ENCODE measurements at regions not wholly inside any gene's neighbourhood (a gene's known extent, or its start where the extent isn't known, plus 50 kb on each side); places are given as distances from the start of the nearest gene placed in this dataset.

DNA sequence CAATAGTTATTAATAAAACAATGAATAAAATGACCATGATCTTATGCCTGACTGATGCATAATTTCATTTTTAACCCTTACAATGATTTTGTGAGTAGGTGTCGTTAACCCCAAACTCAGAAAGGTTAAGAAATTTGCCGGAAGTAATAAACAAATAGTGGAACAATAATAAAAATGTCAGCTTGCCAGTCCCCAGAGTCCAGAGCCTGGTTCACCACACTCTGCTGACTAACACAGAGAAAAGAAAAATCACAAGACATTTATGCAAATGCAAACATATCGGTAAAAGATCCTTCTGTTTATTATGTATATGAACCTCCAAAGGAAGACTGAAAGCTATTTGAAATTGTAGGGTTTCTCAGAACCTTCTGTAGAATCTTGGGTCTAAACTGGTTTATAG lies 563.7 kb downstream of the EFNB2 start:
- H3K4me3 ChIP-seq (ENCODE audit: low read depth, low read length): no peak overlapping the region
- in situ Hi-C loops (cut with HindIII; ENCODE audit: low sequenced_read_pairs): no loop called here
- no peak for TF ChIP-seq CTCF (IDR thresholded peaks at IDR 0.05; ENCODE audit: low read depth, low read length)
- DNase-seq (ENCODE audit: low read depth, low spot score): no peak

- H3K4me3 ChIP-seq (ENCODE audit: low read depth, low read length): no peak overlapping the region
- no peak for TF ChIP-seq CTCF (IDR thresholded peaks at IDR 0.05; ENCODE audit: low read depth, low read length)
- in situ Hi-C loops (cut with HindIII; ENCODE audit: low sequenced_read_pairs): no loop called here
- DNase-seq (ENCODE audit: low read depth, low spot score): no peak
Observed at GRCh38 chr13:105971312-105971711, 564.1 kb downstream of the EFNB2 start.

GRCh38 chr13:105969761-105970160 lies 565.7 kb downstream of the EFNB2 start:
- TF ChIP-seq CTCF (IDR thresholded peaks at IDR 0.05; ENCODE audit: low read depth, low read length): no peak
- in situ Hi-C loops (cut with HindIII; ENCODE audit: low sequenced_read_pairs): no loop called here
- no peak overlapping the region for H3K4me3 ChIP-seq (ENCODE audit: low read depth, low read length)
- DNase-seq (ENCODE audit: low read depth, low spot score): no peak

GRCh38 chr13:105965910-105966309 lies 569.6 kb downstream of the EFNB2 start:
- no peak overlapping the region for H3K4me3 ChIP-seq (ENCODE audit: low read depth, low read length)
- DNase-seq (ENCODE audit: low read depth, low spot score): no peak
- no peak for TF ChIP-seq CTCF (IDR thresholded peaks at IDR 0.05; ENCODE audit: low read depth, low read length)
- in situ Hi-C loops (cut with HindIII; ENCODE audit: low sequenced_read_pairs): no loop called here

GRCh38 chr13:105962080-105962479 lies 573.4 kb downstream of the EFNB2 start:
- no peak overlapping the region for H3K4me3 ChIP-seq (ENCODE audit: low read depth, low read length)
- no peak for TF ChIP-seq CTCF (IDR thresholded peaks at IDR 0.05; ENCODE audit: low read depth, low read length)
- in situ Hi-C loops (cut with HindIII; ENCODE audit: low sequenced_read_pairs): no loop called here
- no peak for DNase-seq (ENCODE audit: low read depth, low spot score)

DNA sequence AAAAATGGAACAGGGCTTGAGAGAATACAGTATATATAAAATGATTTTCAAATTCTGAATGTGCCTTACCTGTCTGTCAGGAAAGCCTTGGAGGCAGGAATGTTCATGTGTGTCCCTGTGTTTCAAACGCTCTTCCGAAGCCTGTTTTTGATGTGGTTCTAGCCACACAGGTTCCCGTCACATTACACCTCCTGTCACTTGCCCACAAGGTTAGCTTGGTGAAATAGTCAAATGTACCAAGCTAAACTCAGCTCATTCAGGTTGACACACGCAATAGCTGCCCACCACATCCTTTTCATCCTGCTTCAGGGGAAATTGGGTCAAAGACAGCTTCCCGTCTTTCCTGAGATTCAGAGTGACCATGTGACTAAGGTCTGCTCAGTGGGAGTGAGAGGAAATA lies 574.0 kb downstream of the EFNB2 start:
- no peak overlapping the region for H3K4me3 ChIP-seq (ENCODE audit: low read depth, low read length)
- in situ Hi-C loops (cut with HindIII; ENCODE audit: low sequenced_read_pairs): no loop called here
- no peak for TF ChIP-seq CTCF (IDR thresholded peaks at IDR 0.05; ENCODE audit: low read depth, low read length)
- no peak for DNase-seq (ENCODE audit: low read depth, low spot score)

- in situ Hi-C loops (cut with HindIII; ENCODE audit: low sequenced_read_pairs): no loop called here
Observed at GRCh38 chr13:105960326-105960725, 575.1 kb downstream of the EFNB2 start.

More at GRCh38 chr13:105960326-105960725, 575.1 kb downstream of the EFNB2 start:
- no peak for TF ChIP-seq CTCF (IDR thresholded peaks at IDR 0.05; ENCODE audit: low read depth, low read length)
- no peak overlapping the region for H3K4me3 ChIP-seq (ENCODE audit: low read depth, low read length)
- no peak for DNase-seq (ENCODE audit: low read depth, low spot score)

Measured in astrocyte of the spinal cord (primary cell).